ENCODE measurements at regions not wholly inside any gene's neighbourhood (a gene's known extent, or its start where the extent isn't known, plus 50 kb on each side); places are given as distances from the start of the nearest gene placed in this dataset.

DNA sequence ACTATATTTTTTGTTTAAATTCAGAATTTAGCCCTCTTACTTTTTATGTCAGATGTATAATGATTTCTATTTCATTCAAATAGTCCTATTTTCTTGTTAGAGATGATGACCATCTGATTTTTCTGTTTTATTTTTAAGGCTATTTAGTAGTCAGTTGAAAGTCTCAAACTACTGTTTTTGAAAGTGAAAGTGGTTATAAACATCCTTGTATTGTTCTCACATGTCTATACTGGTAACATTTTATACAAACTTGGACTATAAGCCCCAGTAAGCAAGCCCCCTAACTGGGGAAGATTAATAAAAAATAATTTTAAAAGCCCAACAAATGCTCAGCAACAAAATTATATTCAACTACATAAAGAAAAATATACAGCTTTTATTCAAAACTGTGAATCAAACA lies 271.3 kb upstream of the RGS18 start:
- TF ChIP-seq, protein P1, sequence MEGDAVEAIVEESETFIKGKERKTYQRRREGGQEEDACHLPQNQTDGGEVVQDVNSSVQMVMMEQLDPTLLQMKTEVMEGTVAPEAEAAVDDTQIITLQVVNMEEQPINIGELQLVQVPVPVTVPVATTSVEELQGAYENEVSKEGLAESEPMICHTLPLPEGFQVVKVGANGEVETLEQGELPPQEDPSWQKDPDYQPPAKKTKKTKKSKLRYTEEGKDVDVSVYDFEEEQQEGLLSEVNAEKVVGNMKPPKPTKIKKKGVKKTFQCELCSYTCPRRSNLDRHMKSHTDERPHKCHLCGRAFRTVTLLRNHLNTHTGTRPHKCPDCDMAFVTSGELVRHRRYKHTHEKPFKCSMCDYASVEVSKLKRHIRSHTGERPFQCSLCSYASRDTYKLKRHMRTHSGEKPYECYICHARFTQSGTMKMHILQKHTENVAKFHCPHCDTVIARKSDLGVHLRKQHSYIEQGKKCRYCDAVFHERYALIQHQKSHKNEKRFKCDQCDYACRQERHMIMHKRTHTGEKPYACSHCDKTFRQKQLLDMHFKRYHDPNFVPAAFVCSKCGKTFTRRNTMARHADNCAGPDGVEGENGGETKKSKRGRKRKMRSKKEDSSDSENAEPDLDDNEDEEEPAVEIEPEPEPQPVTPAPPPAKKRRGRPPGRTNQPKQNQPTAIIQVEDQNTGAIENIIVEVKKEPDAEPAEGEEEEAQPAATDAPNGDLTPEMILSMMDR (conservative IDR thresholded peaks at IDR 0.05): no peak
- H3K9me3 Mint-ChIP-seq: no peaks in the 10 kb centered on the region
- H3K36me3 Mint-ChIP-seq (ENCODE audit: low read depth): no peaks in the 10 kb centered on the region
- no peaks in the 10 kb centered on the region for H3K4me1 Mint-ChIP-seq
- H3K4me3 Mint-ChIP-seq: no peak overlapping the region
- no peak for DNase-seq (ENCODE audit: low read depth, low spot score)
- no peak overlapping the region for H3K27ac Mint-ChIP-seq (ENCODE audit: unreplicated experiment)
- no peaks in the 10 kb centered on the region for H3K27me3 Mint-ChIP-seq (ENCODE audit: low read depth)

GRCh38 chr1:191888996-191889622 lies 269.2 kb upstream of the RGS18 start:
- Mint-ChIP-seq H3K27ac (ENCODE audit: unreplicated experiment) (no peak overlapping the region), H3K36me3 (ENCODE audit: low read depth) (peaks cover 2% of the 10 kb centered on the region), H3K4me1 (no peaks in the 10 kb centered on the region), H3K9me3 (peaks cover 6% of the 10 kb centered on the region), H3K4me3 (no peak overlapping the region), H3K27me3 (ENCODE audit: low read depth) (no peaks in the 10 kb centered on the region)
- DNase-seq (ENCODE audit: low read depth, low spot score): no peak
- TF ChIP-seq, protein P1 (conservative IDR thresholded peaks at IDR 0.05): no peak

DNA sequence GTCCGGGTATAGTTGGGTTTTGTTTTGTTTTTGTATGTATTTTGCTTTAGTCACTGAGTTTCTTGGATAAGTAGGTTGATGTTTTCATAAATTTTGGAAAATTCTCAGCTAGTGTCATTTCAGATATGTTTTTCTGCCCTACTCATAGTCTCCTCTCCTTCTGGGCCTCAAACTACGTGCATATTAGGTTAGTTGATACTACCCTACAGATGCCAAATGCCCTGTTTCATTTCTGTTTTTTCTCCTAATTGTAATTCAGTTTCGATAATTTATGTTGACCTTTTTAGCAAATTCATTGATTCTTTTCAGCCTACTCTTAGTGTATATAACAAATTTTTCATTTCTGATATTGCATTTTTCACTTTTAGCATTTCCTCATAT lies 268.6 kb upstream of the RGS18 start:
- no peak overlapping the region for H3K4me3 Mint-ChIP-seq
- H3K36me3 Mint-ChIP-seq (ENCODE audit: low read depth): peaks cover 2% of the 10 kb centered on the region
- H3K9me3 Mint-ChIP-seq: peaks cover 6% of the 10 kb centered on the region
- no peaks in the 10 kb centered on the region for H3K4me1 Mint-ChIP-seq
- H3K27ac Mint-ChIP-seq (ENCODE audit: unreplicated experiment): peak overlapping the region; percentile 31
- DNase-seq (ENCODE audit: low read depth, low spot score): no peak
- no peaks in the 10 kb centered on the region for H3K27me3 Mint-ChIP-seq (ENCODE audit: low read depth)
- TF ChIP-seq, protein P1 (conservative IDR thresholded peaks at IDR 0.05): no peak

GRCh38 chr1:191890433-191891088 lies 267.7 kb upstream of the RGS18 start:
- Mint-ChIP-seq H3K4me1 (peaks cover 4% of the 10 kb centered on the region), H3K36me3 (ENCODE audit: low read depth) (peaks cover 2% of the 10 kb centered on the region), H3K4me3 (no peak overlapping the region), H3K27me3 (ENCODE audit: low read depth) (no peaks in the 10 kb centered on the region), H3K27ac (ENCODE audit: unreplicated experiment) (no peak overlapping the region), H3K9me3 (peaks cover 6% of the 10 kb centered on the region)
- DNase-seq (ENCODE audit: low read depth, low spot score): no peak
- TF ChIP-seq, protein P1 (conservative IDR thresholded peaks at IDR 0.05): no peak

DNA sequence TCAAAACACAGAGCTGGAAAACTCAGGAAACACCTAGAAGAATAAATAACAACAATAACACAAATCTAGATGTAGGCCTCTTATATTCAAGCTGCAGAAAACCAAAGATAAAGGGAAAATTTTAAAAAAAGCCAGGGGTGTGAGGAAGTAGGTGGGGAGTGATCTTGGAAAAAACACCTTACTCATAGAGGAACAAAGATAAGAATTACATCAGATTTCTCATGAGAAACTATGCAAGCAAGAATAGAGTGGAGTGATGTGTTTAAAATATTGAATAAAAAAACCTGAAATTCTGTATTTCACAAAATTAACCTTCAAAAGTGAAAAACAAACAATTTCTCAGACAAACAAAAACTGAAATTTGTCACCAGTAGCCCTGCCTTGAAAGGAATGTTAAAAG lies 265.5 kb upstream of the RGS18 start:
- H3K27me3 Mint-ChIP-seq (ENCODE audit: low read depth): no peaks in the 10 kb centered on the region
- H3K27ac Mint-ChIP-seq (ENCODE audit: unreplicated experiment): no peak overlapping the region
- TF ChIP-seq, protein P1 (conservative IDR thresholded peaks at IDR 0.05): no peak
- H3K4me3 Mint-ChIP-seq: no peak overlapping the region
- peaks cover 6% of the 10 kb centered on the region for H3K9me3 Mint-ChIP-seq
- H3K4me1 Mint-ChIP-seq: peaks cover 9% of the 10 kb centered on the region
- peaks cover 2% of the 10 kb centered on the region for H3K36me3 Mint-ChIP-seq (ENCODE audit: low read depth)
- DNase-seq (ENCODE audit: low read depth, low spot score): no peak

Measured in neural crest cell (in vitro differentiated cells).